Parathyroid adenoma (tissue), 2 donors: ENCODE measurements at regions not wholly inside any gene's neighbourhood (a gene's known extent, or its start where the extent isn't known, plus 50 kb on each side); places are given as distances from the start of the nearest gene placed in this dataset.

Experiments
- H2AFZ ChIP-seq: fragments of 300-600 bp; sonication (generic); one replicate; pipeline ENCODE4 v1.7.0; 2017; ENCODE audit warnings: antibody characterized with exemption, mild to moderate bottlenecking
- H3K27ac ChIP-seq: fragments of 300-600 bp; sonication (generic); one replicate; pipeline ENCODE4 v1.7.0; 2017
- H3K27me3 ChIP-seq: fragments of 300-600 bp; sonication (generic); one replicate; pipeline ENCODE4 v1.7.0; 2017; ENCODE audit warnings: low read length; ENCODE audit not compliant: control insufficient read depth, insufficient read depth
- H3K36me3 ChIP-seq: fragments of 300-600 bp; sonication (generic); one replicate; pipeline ENCODE4 v1.7.0; 2017; ENCODE audit warnings: low read length; ENCODE audit not compliant: control insufficient read depth, insufficient read depth
- H3K4me1 ChIP-seq: fragments of 300-600 bp; sonication (generic); one replicate; pipeline ENCODE4 v1.7.0; 2017; ENCODE audit warnings: control low read depth
- H3K4me2 ChIP-seq: fragments of 300-600 bp; sonication (generic); one replicate; pipeline ENCODE4 v1.7.0; 2017; ENCODE audit warnings: low read length
- H3K4me3 ChIP-seq: fragments of 300-600 bp; sonication (generic); one replicate; pipeline ENCODE4 v1.7.0; 2017; ENCODE audit warnings: low read depth, low read length
- H3K79me2 ChIP-seq: fragments of 300-600 bp; sonication (generic); one replicate; pipeline ENCODE4 v1.7.0; 2017; ENCODE audit warnings: control low read depth
- H3K9ac ChIP-seq: fragments of 300-600 bp; sonication (generic); one replicate; pipeline ENCODE4 v1.7.0; 2017; ENCODE audit warnings: mild to moderate bottlenecking
- H3K9me3 ChIP-seq: fragments of 300-600 bp; sonication (generic); one replicate; pipeline ENCODE4 v1.7.0; 2017; ENCODE audit warnings: low read length; ENCODE audit not compliant: control insufficient read depth
- TF ChIP-seq, protein P1 (sequence below): fragments of 300-600 bp; sonication (generic); IDR thresholded peaks from one replicate; pipeline ENCODE4 v1.7.0; 2017; ENCODE audit warnings: antibody characterized with exemption, mild to moderate bottlenecking
- donor health status: primary hyperparathyroidism.

DNA sequence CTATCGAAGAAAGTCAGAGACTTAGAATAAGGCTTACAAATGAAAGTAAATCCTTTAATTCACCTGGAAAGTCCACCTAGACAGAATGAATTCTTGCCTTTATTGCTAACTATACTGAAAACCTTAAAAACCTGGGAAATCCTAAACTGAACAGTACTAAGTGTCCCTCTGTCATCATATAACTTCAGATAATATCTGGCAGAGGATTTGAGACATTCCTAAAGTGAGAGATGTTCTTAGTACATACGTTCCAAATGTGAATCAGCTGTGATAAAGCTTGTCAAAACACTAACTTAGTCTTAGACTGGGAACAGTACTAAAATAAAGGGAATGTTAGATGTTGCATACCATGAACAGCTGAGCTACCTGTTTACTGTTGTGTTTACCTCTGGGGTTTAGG is 121.7 kb downstream of the TNFSF18 start:
- H3K9me3 ChIP-seq: no peaks in the 10 kb centered on the region

DNA sequence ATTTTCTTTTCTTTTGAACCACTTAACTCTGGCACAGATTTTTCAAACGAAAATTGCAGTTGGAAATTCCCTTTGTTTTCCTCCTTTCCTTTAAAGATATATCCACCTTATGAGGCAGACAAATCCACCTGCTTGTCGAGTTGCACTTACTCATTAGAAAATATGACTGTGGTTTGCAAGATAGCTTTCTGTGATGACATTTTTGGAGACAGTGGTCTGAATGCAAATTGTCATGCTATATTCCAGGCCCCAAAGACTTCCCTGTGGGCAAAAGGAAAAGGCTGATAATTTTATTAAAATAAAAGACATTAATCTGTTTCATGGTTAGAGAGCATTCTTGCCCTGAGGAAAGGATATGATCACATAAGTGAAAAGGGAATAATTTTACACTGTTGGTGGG is 120.6 kb downstream of the TNFSF18 start:
- H2AFZ ChIP-seq: no peak overlapping the region
- no peak overlapping the region for H3K4me3 ChIP-seq
- H3K4me2 ChIP-seq: no peak overlapping the region

More for the DNA sequence above, 121.7 kb downstream of the TNFSF18 start:
- H3K27ac ChIP-seq: no peak overlapping the region
- H3K4me3 ChIP-seq: no peak overlapping the region
- no peaks in the 10 kb centered on the region for H3K4me1 ChIP-seq
- no peak overlapping the region for H2AFZ ChIP-seq
- TF ChIP-seq, protein P1, sequence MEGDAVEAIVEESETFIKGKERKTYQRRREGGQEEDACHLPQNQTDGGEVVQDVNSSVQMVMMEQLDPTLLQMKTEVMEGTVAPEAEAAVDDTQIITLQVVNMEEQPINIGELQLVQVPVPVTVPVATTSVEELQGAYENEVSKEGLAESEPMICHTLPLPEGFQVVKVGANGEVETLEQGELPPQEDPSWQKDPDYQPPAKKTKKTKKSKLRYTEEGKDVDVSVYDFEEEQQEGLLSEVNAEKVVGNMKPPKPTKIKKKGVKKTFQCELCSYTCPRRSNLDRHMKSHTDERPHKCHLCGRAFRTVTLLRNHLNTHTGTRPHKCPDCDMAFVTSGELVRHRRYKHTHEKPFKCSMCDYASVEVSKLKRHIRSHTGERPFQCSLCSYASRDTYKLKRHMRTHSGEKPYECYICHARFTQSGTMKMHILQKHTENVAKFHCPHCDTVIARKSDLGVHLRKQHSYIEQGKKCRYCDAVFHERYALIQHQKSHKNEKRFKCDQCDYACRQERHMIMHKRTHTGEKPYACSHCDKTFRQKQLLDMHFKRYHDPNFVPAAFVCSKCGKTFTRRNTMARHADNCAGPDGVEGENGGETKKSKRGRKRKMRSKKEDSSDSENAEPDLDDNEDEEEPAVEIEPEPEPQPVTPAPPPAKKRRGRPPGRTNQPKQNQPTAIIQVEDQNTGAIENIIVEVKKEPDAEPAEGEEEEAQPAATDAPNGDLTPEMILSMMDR: no peak
- no peak overlapping the region for H3K9ac ChIP-seq
- no peaks in the 10 kb centered on the region for H3K36me3 ChIP-seq
- H3K27me3 ChIP-seq: no peaks in the 10 kb centered on the region
- no peak overlapping the region for H3K4me2 ChIP-seq
- no peaks in the 10 kb centered on the region for H3K79me2 ChIP-seq

DNA sequence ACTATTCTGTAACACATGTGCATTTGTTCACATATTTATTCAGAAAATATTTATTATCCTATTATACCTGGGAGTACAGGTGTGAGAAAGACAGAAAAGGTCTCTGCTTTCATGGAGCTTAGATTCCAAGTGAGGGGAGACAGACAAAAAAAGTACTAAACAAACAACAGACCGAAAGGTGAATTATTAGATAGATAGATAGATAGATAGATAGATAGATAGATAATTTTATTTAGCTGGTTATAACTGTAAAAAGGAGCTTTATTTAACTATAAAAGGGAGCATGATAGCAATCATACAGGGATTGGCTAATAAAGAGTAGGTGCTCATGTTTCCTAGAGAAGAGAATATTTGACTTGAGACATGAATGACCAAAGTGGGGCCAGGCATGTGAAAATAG is 119.4 kb downstream of the TNFSF18 start:
- no peaks in the 10 kb centered on the region for H3K4me1 ChIP-seq
- H3K27me3 ChIP-seq: no peaks in the 10 kb centered on the region
- no peaks in the 10 kb centered on the region for H3K9me3 ChIP-seq
- TF ChIP-seq, protein P1: no peak
- no peak overlapping the region for H3K4me2 ChIP-seq
- no peak overlapping the region for H3K9ac ChIP-seq
- H3K79me2 ChIP-seq: no peaks in the 10 kb centered on the region
- H2AFZ ChIP-seq: no peak overlapping the region
- no peak overlapping the region for H3K27ac ChIP-seq
- H3K4me3 ChIP-seq: no peak overlapping the region
- H3K36me3 ChIP-seq: no peaks in the 10 kb centered on the region

More for the DNA sequence above, 120.6 kb downstream of the TNFSF18 start:
- no peaks in the 10 kb centered on the region for H3K27me3 ChIP-seq
- no peaks in the 10 kb centered on the region for H3K79me2 ChIP-seq
- H3K9ac ChIP-seq: no peak overlapping the region
- TF ChIP-seq, protein P1: no peak
- no peaks in the 10 kb centered on the region for H3K9me3 ChIP-seq
- H3K4me1 ChIP-seq: no peaks in the 10 kb centered on the region
- H3K27ac ChIP-seq: no peak overlapping the region
- no peaks in the 10 kb centered on the region for H3K36me3 ChIP-seq

DNA sequence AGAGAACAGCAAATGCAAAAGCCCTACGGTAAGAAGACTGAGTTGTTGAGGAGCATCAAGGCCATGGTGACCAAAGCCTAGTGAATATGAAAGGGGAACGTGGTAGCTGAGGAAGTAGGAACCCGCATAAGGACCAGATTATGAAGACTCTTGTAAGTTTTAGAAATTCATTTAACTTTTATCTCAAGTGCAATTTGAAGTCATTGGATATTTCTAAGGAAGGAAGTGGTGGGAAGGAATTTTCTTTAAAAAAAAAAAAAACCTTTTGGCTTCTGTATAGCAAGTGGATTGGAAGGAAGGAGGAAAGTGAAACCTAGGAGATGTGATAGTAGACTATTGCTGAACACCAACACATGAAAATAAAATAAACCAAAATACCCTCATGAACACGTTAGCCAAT is 119.0 kb downstream of the TNFSF18 start:
- TF ChIP-seq, protein P1: no peak

DNA sequence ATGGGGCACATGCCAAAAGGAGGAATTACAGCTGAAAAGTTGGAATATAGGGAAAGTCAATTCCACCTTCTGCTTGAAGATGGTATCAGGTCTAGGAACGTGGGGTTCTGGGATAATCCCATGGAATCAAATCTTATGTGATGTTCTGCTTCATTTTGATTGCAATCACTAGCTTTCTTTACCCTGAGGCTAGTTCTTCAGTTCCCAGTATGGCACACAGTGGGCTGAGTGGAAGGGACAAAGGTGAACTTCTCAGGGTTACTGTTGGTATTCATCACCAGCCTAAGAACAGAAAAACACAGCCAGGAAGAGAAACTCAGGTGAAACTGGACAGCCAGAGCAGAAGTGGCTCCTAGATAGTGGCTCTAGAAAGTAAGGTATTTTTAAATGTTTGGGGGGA is 117.8 kb downstream of the TNFSF18 start:
- H3K79me2 ChIP-seq: no peaks in the 10 kb centered on the region
- H3K4me3 ChIP-seq: no peak overlapping the region
- H3K4me1 ChIP-seq: no peaks in the 10 kb centered on the region
- no peaks in the 10 kb centered on the region for H3K27me3 ChIP-seq
- no peaks in the 10 kb centered on the region for H3K9me3 ChIP-seq
- H3K4me2 ChIP-seq: no peak overlapping the region
- H2AFZ ChIP-seq: no peak overlapping the region
- H3K27ac ChIP-seq: no peak overlapping the region
- TF ChIP-seq, protein P1: no peak
- H3K9ac ChIP-seq: no peak overlapping the region
- no peaks in the 10 kb centered on the region for H3K36me3 ChIP-seq

More for the DNA sequence above, 119.0 kb downstream of the TNFSF18 start:
- no peak overlapping the region for H3K9ac ChIP-seq
- no peaks in the 10 kb centered on the region for H3K36me3 ChIP-seq
- no peaks in the 10 kb centered on the region for H3K4me1 ChIP-seq
- no peaks in the 10 kb centered on the region for H3K27me3 ChIP-seq
- no peak overlapping the region for H2AFZ ChIP-seq
- H3K79me2 ChIP-seq: no peaks in the 10 kb centered on the region
- H3K4me2 ChIP-seq: no peak overlapping the region
- H3K9me3 ChIP-seq: no peaks in the 10 kb centered on the region
- no peak overlapping the region for H3K27ac ChIP-seq
- no peak overlapping the region for H3K4me3 ChIP-seq
